ENCODE measurements at regions not wholly inside any gene's neighbourhood (a gene's known extent, or its start where the extent isn't known, plus 50 kb on each side); places are given as distances from the start of the nearest gene placed in this dataset.

DNA sequence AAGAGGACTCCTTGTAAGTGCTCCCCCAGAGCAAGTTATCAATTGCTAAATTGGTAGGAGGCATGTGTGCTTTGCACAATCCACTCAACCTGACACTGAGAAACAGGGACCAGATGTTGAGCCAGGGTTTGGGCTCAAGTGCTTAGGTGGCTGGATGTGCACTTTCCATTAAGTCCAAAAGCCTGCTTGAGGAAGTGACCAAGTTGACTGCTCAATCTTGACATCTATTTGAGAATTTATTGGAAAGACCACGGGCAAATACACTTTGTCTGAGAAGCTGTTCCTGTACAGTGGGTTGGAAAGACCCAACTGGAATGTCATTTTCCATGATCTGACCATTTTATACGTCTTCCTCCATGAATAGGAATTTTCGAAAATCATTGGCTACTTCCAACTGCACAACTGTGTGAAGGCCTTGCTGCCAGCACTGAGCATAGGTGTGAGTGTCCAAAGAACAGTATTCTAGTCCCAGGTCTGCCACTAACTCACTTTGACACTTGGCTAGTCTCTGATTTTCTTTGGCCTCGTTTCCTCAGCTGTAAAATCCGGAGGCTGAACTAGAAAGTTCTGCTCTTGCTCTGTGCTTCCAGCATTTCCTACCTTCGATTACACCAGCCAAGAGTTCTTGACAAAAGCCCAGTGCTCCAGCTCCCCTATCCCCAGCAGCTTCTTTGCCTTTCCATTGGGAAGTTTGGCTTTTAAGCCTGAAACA, 186.9 kb upstream of the ECI2 start:
- ATAC-seq (no peak), DNase-seq (no peak)
- H3K4me3 ChIP-seq: no peak overlapping the region
- no peaks in the 10 kb centered on the region for H3K9me3 ChIP-seq
- H3K27me3 ChIP-seq (ENCODE audit: low read depth): no peaks in the 10 kb centered on the region
- intact Hi-C loops (cut with DNase I): no loop called here
- peaks cover 29% of the 10 kb centered on the region for H3K4me1 ChIP-seq
- H3K27ac ChIP-seq: no peak overlapping the region
- TF ChIP-seq, protein P1, sequence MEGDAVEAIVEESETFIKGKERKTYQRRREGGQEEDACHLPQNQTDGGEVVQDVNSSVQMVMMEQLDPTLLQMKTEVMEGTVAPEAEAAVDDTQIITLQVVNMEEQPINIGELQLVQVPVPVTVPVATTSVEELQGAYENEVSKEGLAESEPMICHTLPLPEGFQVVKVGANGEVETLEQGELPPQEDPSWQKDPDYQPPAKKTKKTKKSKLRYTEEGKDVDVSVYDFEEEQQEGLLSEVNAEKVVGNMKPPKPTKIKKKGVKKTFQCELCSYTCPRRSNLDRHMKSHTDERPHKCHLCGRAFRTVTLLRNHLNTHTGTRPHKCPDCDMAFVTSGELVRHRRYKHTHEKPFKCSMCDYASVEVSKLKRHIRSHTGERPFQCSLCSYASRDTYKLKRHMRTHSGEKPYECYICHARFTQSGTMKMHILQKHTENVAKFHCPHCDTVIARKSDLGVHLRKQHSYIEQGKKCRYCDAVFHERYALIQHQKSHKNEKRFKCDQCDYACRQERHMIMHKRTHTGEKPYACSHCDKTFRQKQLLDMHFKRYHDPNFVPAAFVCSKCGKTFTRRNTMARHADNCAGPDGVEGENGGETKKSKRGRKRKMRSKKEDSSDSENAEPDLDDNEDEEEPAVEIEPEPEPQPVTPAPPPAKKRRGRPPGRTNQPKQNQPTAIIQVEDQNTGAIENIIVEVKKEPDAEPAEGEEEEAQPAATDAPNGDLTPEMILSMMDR (IDR thresholded peaks at IDR 0.05): no peak
- no peaks in the 10 kb centered on the region for H3K36me3 ChIP-seq

GRCh38 chr6:4320860-4321259, 185.5 kb upstream of the ECI2 start:
- TF ChIP-seq, protein P1 (IDR thresholded peaks at IDR 0.05): no peak
- Histone ChIP-seq H3K36me3 (no peaks in the 10 kb centered on the region), H3K4me3 (no peak overlapping the region), H3K27ac (no peak overlapping the region), H3K27me3 (ENCODE audit: low read depth) (no peaks in the 10 kb centered on the region), H3K4me1 (peaks cover 38% of the 10 kb centered on the region), H3K9me3 (no peaks in the 10 kb centered on the region)
- DNase-seq (no peak), ATAC-seq (no peak)
- intact Hi-C loops (cut with DNase I): no loop called here

- H3K4me3 ChIP-seq: no peak overlapping the region
- peaks cover 38% of the 10 kb centered on the region for H3K4me1 ChIP-seq
- H3K9me3 ChIP-seq: no peaks in the 10 kb centered on the region
- intact Hi-C loops (cut with DNase I): no loop called here
- H3K27ac ChIP-seq: peak overlapping the region; percentile 9
- TF ChIP-seq, protein P1 (IDR thresholded peaks at IDR 0.05): no peak
- no peaks in the 10 kb centered on the region for H3K36me3 ChIP-seq
- no peaks in the 10 kb centered on the region for H3K27me3 ChIP-seq (ENCODE audit: low read depth)
- no peak for DNase-seq
- ATAC-seq: peak in 1 of 2 donors; percentile 35
Measured at GRCh38 chr6:4319981-4320683, 184.8 kb upstream of the ECI2 start.

GRCh38 chr6:4318321-4318720, 182.9 kb upstream of the ECI2 start:
- Histone ChIP-seq H3K4me1 (peaks cover 40% of the 10 kb centered on the region), H3K27me3 (ENCODE audit: low read depth) (no peaks in the 10 kb centered on the region), H3K27ac (peak overlapping the region; percentile 76), H3K36me3 (no peaks in the 10 kb centered on the region), H3K9me3 (no peaks in the 10 kb centered on the region), H3K4me3 (no peak overlapping the region)
- intact Hi-C loops (cut with DNase I): no loop called here
- DNase-seq (no peak), ATAC-seq (no peak)
- TF ChIP-seq, protein P1 (IDR thresholded peaks at IDR 0.05): no peak

DNA sequence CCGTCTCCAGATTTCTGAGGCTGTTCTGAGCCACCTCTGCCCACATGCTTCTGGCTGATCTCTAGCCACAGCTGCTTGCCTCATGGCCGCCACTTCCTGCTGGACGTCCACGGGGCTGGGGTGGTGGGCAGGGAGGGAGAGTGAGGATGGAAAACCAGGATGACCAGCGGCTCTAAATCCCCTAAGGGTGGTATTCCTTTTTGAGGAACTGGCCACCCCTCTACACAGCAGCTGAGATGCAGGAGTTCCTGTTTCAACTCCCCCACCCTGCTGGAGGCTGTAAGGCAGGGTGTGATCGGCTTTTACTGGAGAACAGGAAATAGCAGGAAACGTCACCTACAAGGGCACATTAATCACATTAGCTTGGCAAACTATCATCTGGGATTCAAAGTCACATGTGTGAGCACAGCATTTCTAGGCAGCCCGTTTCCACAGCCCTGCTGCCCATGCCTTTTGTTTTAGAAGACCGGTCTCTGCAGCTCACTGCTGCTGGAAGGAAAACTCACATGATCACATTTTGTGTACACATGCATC, 181.6 kb upstream of the ECI2 start:
- Histone ChIP-seq H3K27me3 (ENCODE audit: low read depth) (no peaks in the 10 kb centered on the region), H3K9me3 (peaks cover 9% of the 10 kb centered on the region), H3K4me1 (peaks cover 42% of the 10 kb centered on the region), H3K27ac (peak overlapping the region; percentile 76), H3K4me3 (no peak overlapping the region), H3K36me3 (no peaks in the 10 kb centered on the region)
- ATAC-seq (peak; percentile 81 to 86), DNase-seq (peak; percentile 56)
- intact Hi-C loops (cut with DNase I): no loop called here
- TF ChIP-seq, protein P1 (IDR thresholded peaks at IDR 0.05): peak; percentile 16
